ENCODE measurements at regions not wholly inside any gene's neighbourhood (a gene's known extent, or its start where the extent isn't known, plus 50 kb on each side); places are given as distances from the start of the nearest gene placed in this dataset.

- Histone ChIP-seq H3K27ac (ENCODE audit: insufficient read depth, low read depth, low read length) (no peak overlapping the region), H3K9ac (replicated peaks; ENCODE audit: extremely low read depth, insufficient read depth, low read length) (no peak overlapping the region), H3K27me3 (ENCODE audit: control insufficient read depth in 2 of 2, insufficient read depth in 2 of 2, low read length in 2 of 2) (no peaks in the 10 kb centered on the region), H3K79me2 (ENCODE audit: control insufficient read depth, insufficient read depth, low read length) (no peaks in the 10 kb centered on the region), H2AFZ (ENCODE audit: low read depth, low read length) (no peak overlapping the region), H3K9me1 (replicated peaks; ENCODE audit: control insufficient read depth, extremely low read depth, insufficient read depth, low read length) (no peaks in the 10 kb centered on the region), H3K36me3 (ENCODE audit: control insufficient read depth in 2 of 2, extremely low read depth in 1 of 2, insufficient read depth in 2 of 2, low read length in 2 of 2) (no peaks in the 10 kb centered on the region), H3K4me1 (ENCODE audit: control insufficient read depth, extremely low read depth, insufficient read depth, low read length) (no peaks in the 10 kb centered on the region), H3K4me3 (replicated peaks in 1 of 3; ENCODE audit: insufficient read depth in 1 of 3, low read depth in 1 of 3, low read length in 3 of 3) (no peak overlapping the region), H3K9me3 (replicated peaks; ENCODE audit: control insufficient read depth, insufficient read depth, low read length) (no peaks in the 10 kb centered on the region), H3K4me2 (ENCODE audit: insufficient read depth, low read length) (no peak overlapping the region), H4K20me1 (replicated peaks; ENCODE audit: control insufficient read depth, extremely low read depth, insufficient read depth, low read length) (no peaks in the 10 kb centered on the region)
- intact Hi-C loops (cut with micrococcal nuclease) = no loop called here
- ChIA-PET POLR2A (no interaction called here), CTCF (no interaction called here)
- TF ChIP-seq POLR2A (IDR thresholded peaks at IDR 0.05; ENCODE audit: low read depth, low read length) (no peak), POLR2AphosphoS5 (IDR thresholded peaks at IDR 0.05; ENCODE audit: insufficient read depth, low read depth, low read length) (no peak), MYC (IDR thresholded peaks at IDR 0.05; ENCODE audit: low read depth, low read length) (no peak), MAX (IDR thresholded peaks at IDR 0.05; ENCODE audit: insufficient read depth, insufficient read length) (no peak), JUN (IDR thresholded peaks at IDR 0.05; ENCODE audit: borderline replicate concordance, insufficient read depth, insufficient read length, low read depth) (no peak), GATA2 (IDR thresholded peaks at IDR 0.05; ENCODE audit: insufficient read depth, insufficient read length, low read depth, low read length) (no peak)
- no peak for FAIRE-seq
- dilution Hi-C loops (cut with MboI; ENCODE audit: extremely low pct_ligation_motif_present, low sequenced_read_pairs) = no loop called here
- no TSS peak for BruUV-seq (replicated peaks)
- no peak for DNase-seq (ENCODE audit: low read depth, low spot score)
Observed at GRCh38 chr15:29560896-29561295, 261.4 kb downstream of the TJP1 start.

GRCh38 chr15:29558261-29558660 lies 264.0 kb downstream of the TJP1 start:
- Histone ChIP-seq H3K9me1 (replicated peaks; ENCODE audit: control insufficient read depth, extremely low read depth, insufficient read depth, low read length) (no peaks in the 10 kb centered on the region), H3K4me2 (ENCODE audit: insufficient read depth, low read length) (no peak overlapping the region), H3K4me3 (replicated peaks in 1 of 3; ENCODE audit: insufficient read depth in 1 of 3, low read depth in 1 of 3, low read length in 3 of 3) (no peak overlapping the region), H3K4me1 (ENCODE audit: control insufficient read depth, extremely low read depth, insufficient read depth, low read length) (no peaks in the 10 kb centered on the region), H3K9ac (replicated peaks; ENCODE audit: extremely low read depth, insufficient read depth, low read length) (no peak overlapping the region), H3K9me3 (replicated peaks; ENCODE audit: control insufficient read depth, insufficient read depth, low read length) (no peaks in the 10 kb centered on the region), H4K20me1 (replicated peaks; ENCODE audit: control insufficient read depth, extremely low read depth, insufficient read depth, low read length) (no peaks in the 10 kb centered on the region), H3K27me3 (ENCODE audit: control insufficient read depth in 2 of 2, insufficient read depth in 2 of 2, low read length in 2 of 2) (no peaks in the 10 kb centered on the region), H3K27ac (ENCODE audit: insufficient read depth, low read depth, low read length) (no peak overlapping the region), H3K36me3 (ENCODE audit: control insufficient read depth in 2 of 2, extremely low read depth in 1 of 2, insufficient read depth in 2 of 2, low read length in 2 of 2) (no peaks in the 10 kb centered on the region), H2AFZ (ENCODE audit: low read depth, low read length) (no peak overlapping the region), H3K79me2 (ENCODE audit: control insufficient read depth, insufficient read depth, low read length) (no peaks in the 10 kb centered on the region)
- TF ChIP-seq JUN (IDR thresholded peaks at IDR 0.05; ENCODE audit: borderline replicate concordance, insufficient read depth, insufficient read length, low read depth) = no peak
- no peak for TF ChIP-seq FOS (IDR thresholded peaks at IDR 0.05; ENCODE audit: borderline replicate concordance, insufficient read depth, low read length)
- no peak for TF ChIP-seq POLR2AphosphoS5 (IDR thresholded peaks at IDR 0.05; ENCODE audit: insufficient read depth, low read depth, low read length)
- TF ChIP-seq MAX (IDR thresholded peaks at IDR 0.05; ENCODE audit: insufficient read depth, insufficient read length) = no peak
- TF ChIP-seq POLR2A (IDR thresholded peaks at IDR 0.05; ENCODE audit: low read depth, low read length) = no peak
- no peak for TF ChIP-seq GATA2 (IDR thresholded peaks at IDR 0.05; ENCODE audit: insufficient read depth, insufficient read length, low read depth, low read length)
- TF ChIP-seq CTCF (IDR thresholded peaks at IDR 0.05; ENCODE audit: extremely low read depth in 1 of 2, insufficient read depth in 1 of 2, low read depth in 1 of 2, low read length in 2 of 2) = no peak
- TF ChIP-seq EZH2 (IDR thresholded peaks at IDR 0.05; ENCODE audit: borderline replicate concordance, low read depth, low read length, severe bottlenecking) = no peak
- TF ChIP-seq MYC (IDR thresholded peaks at IDR 0.05; ENCODE audit: low read depth, low read length) = no peak
- dilution Hi-C loops (cut with MboI; ENCODE audit: extremely low pct_ligation_motif_present, low sequenced_read_pairs) = no loop called here
- DNase-seq (ENCODE audit: low read depth, low spot score) = no peak
- intact Hi-C loops (cut with micrococcal nuclease) = no loop called here
- POLR2A ChIA-PET = no interaction called here
- CTCF ChIA-PET = no interaction called here
- no peak for FAIRE-seq
- no TSS peak for BruUV-seq (replicated peaks)
